ES-I3 (cell line): ENCODE measurements at regions not wholly inside any gene's neighbourhood (a gene's known extent, or its start where the extent isn't known, plus 50 kb on each side); places are given as distances from the start of the nearest gene placed in this dataset.

Experiments used
- H3K36me3 ChIP-seq: 2 replicates; pipeline ENCODE4 v1.6.1; 2013; ENCODE audit warnings: mild to moderate bottlenecking, low read length, control low read depth, moderate library complexity; ENCODE audit not compliant: insufficient read depth
- H3K4me1 ChIP-seq: 2 replicates; pipeline ENCODE4 v1.6.1; 2013; ENCODE audit warnings: mild to moderate bottlenecking, control low read depth, low read length; ENCODE audit not compliant: insufficient read depth
- H3K9ac ChIP-seq: 2 replicates; pipeline ENCODE4 v1.6.1; 2013; ENCODE audit warnings: low read depth, mild to moderate bottlenecking, low read length, moderate library complexity
- H3K9me3 ChIP-seq: 2 replicates; pipeline ENCODE4 v1.6.1; 2013; ENCODE audit warnings: mild to moderate bottlenecking, low read length, moderate library complexity; ENCODE audit not compliant: control insufficient read depth, insufficient read depth

GRCh38 chr6:113584767-113585166, 272.4 kb upstream of the MARCKS start:
- H3K9me3 ChIP-seq: no peaks in the 10 kb centered on the region
- no peaks in the 10 kb centered on the region for H3K36me3 ChIP-seq
- H3K9ac ChIP-seq: no peak overlapping the region
- peaks cover 17% of the 10 kb centered on the region; the same call in 1 of the 2 replicates for H3K4me1 ChIP-seq

- no peaks in the 10 kb centered on the region for H3K36me3 ChIP-seq
- H3K4me1 ChIP-seq: peaks cover 17% of the 10 kb centered on the region; the same call in 1 of the 2 replicates
- no peak overlapping the region for H3K9ac ChIP-seq
- H3K9me3 ChIP-seq: no peaks in the 10 kb centered on the region
Measured at GRCh38 chr6:113585246-113585645, 271.9 kb upstream of the MARCKS start.

GRCh38 chr6:113586413-113587077, 270.6 kb upstream of the MARCKS start:
- H3K36me3 ChIP-seq: no peaks in the 10 kb centered on the region
- peaks cover 17% of the 10 kb centered on the region; the same call in 1 of the 2 replicates for H3K4me1 ChIP-seq
- H3K9me3 ChIP-seq: no peaks in the 10 kb centered on the region
- peak overlapping the region; percentile 18; the same call in 1 of the 2 replicates for H3K9ac ChIP-seq

GRCh38 chr6:113587078-113587699, 270.0 kb upstream of the MARCKS start:
- H3K9ac ChIP-seq: peak overlapping the region; percentile 18; the same call in 1 of the 2 replicates

GRCh38 chr6:113588646-113589045, 268.5 kb upstream of the MARCKS start:
- Histone ChIP-seq H3K4me1 (peaks cover 27% of the 10 kb centered on the region), H3K36me3 (no peaks in the 10 kb centered on the region), H3K9ac (no peak overlapping the region), H3K9me3 (no peaks in the 10 kb centered on the region)

More at GRCh38 chr6:113587078-113587699, 270.0 kb upstream of the MARCKS start:
- no peaks in the 10 kb centered on the region for H3K36me3 ChIP-seq
- no peaks in the 10 kb centered on the region for H3K9me3 ChIP-seq
- H3K4me1 ChIP-seq: peaks cover 21% of the 10 kb centered on the region

GRCh38 chr6:113591896-113592827, 265.0 kb upstream of the MARCKS start:
- Histone ChIP-seq H3K9ac (no peak overlapping the region), H3K4me1 (peaks cover 16% of the 10 kb centered on the region), H3K36me3 (no peaks in the 10 kb centered on the region), H3K9me3 (no peaks in the 10 kb centered on the region)

GRCh38 chr6:113594726-113595125, 262.4 kb upstream of the MARCKS start:
- H3K36me3 ChIP-seq: no peaks in the 10 kb centered on the region
- H3K9me3 ChIP-seq: no peaks in the 10 kb centered on the region
- peaks cover 10% of the 10 kb centered on the region for H3K4me1 ChIP-seq
- H3K9ac ChIP-seq: no peak overlapping the region

GRCh38 chr6:113595911-113596376, 261.2 kb upstream of the MARCKS start:
- Histone ChIP-seq H3K9ac (no peak overlapping the region), H3K9me3 (no peaks in the 10 kb centered on the region), H3K36me3 (no peaks in the 10 kb centered on the region), H3K4me1 (peaks cover 10% of the 10 kb centered on the region)

- Histone ChIP-seq H3K36me3 (no peaks in the 10 kb centered on the region), H3K4me1 (peaks cover 10% of the 10 kb centered on the region), H3K9ac (no peak overlapping the region), H3K9me3 (no peaks in the 10 kb centered on the region)
Measured at GRCh38 chr6:113596387-113597230, 260.5 kb upstream of the MARCKS start.

- Histone ChIP-seq H3K9me3 (no peaks in the 10 kb centered on the region), H3K9ac (no peak overlapping the region), H3K36me3 (no peaks in the 10 kb centered on the region), H3K4me1 (peaks cover 6% of the 10 kb centered on the region)
Measured at GRCh38 chr6:113597231-113597583, 259.9 kb upstream of the MARCKS start.

- Histone ChIP-seq H3K4me1 (no peaks in the 10 kb centered on the region), H3K9ac (no peak overlapping the region), H3K36me3 (no peaks in the 10 kb centered on the region), H3K9me3 (no peaks in the 10 kb centered on the region)
Measured at GRCh38 chr6:113598786-113599185, 258.4 kb upstream of the MARCKS start.

GRCh38 chr6:113599444-113599843, 257.7 kb upstream of the MARCKS start:
- Histone ChIP-seq H3K4me1 (no peaks in the 10 kb centered on the region), H3K9ac (no peak overlapping the region), H3K36me3 (no peaks in the 10 kb centered on the region), H3K9me3 (no peaks in the 10 kb centered on the region)

- Histone ChIP-seq H3K9ac (no peak overlapping the region), H3K36me3 (no peaks in the 10 kb centered on the region), H3K9me3 (no peaks in the 10 kb centered on the region), H3K4me1 (no peaks in the 10 kb centered on the region)
Measured at GRCh38 chr6:113600551-113601339, 256.4 kb upstream of the MARCKS start.
